ENCODE measurements at regions not wholly inside any gene's neighbourhood (a gene's known extent, or its start where the extent isn't known, plus 50 kb on each side); places are given as distances from the start of the nearest gene placed in this dataset.

DNA sequence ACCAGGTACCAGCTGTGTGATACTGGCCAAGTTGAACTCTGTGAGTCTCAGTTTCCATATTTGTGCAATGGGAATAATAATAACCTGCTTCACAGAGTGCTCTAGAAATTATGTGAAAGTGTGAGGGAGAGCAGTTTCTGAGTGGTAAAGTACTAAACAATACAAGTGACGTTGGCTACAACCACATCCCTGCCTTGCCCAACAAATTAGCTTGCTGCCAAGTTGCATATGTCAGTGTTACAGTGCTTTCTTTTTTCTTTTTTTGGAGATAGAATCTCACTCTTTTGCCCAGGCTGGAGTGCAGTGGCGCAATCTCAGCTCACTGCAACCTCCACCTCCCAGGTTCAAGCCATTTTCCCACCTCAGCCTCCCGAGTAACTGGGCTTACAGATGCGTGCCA lies 533.6 kb upstream of the MEX3C start:
- H3K36me3 ChIP-seq (replicated peaks in 1 of 2; ENCODE audit: control insufficient read depth in 1 of 2, insufficient read depth in 2 of 2, low read length in 2 of 2), result no peaks in the 10 kb centered on the region
- no peaks in the 10 kb centered on the region for H4K20me1 ChIP-seq (ENCODE audit: insufficient read depth, low read length)
- H3K4me3 ChIP-seq (replicated peaks in 1 of 3; ENCODE audit: low read depth in 2 of 3, low read length in 3 of 3), result no peak overlapping the region
- no CpG with 5 or more reads among the region's 4 CpGs for WGBS (ENCODE audit: insufficient coverage)
- intact Hi-C loops (cut with micrococcal nuclease), result no loop called here
- Mint-ChIP-seq H3K4me1 (no peaks in the 10 kb centered on the region), H3K36me3 (no peaks in the 10 kb centered on the region), H3K4me3 (no peak overlapping the region), H3K9me3 (peaks cover 0 to 10% (median 2%) of the 10 kb centered on the region in 7 donors), H3K27ac (no peak overlapping the region), H3K27me3 (ENCODE audit: low read depth in 3 of 3) (peaks cover 0 to 2% (median 2%) of the 10 kb centered on the region in 3 donors)
- no peak for DNase-seq
- H3K9ac ChIP-seq (ENCODE audit: insufficient read depth, low read length, poor library complexity, severe bottlenecking), result no peak overlapping the region
- no peak overlapping the region for H3K4me2 ChIP-seq (replicated peaks; ENCODE audit: extremely low read depth, low read length, poor library complexity, severe bottlenecking)
- H2AFZ ChIP-seq (ENCODE audit: insufficient read depth, low read depth, low read length, poor library complexity, severe bottlenecking), result no peak overlapping the region
- no peaks in the 10 kb centered on the region for H3K27me3 ChIP-seq (ENCODE audit: control insufficient read depth in 2 of 2, insufficient read depth in 2 of 2, low read length in 2 of 2)
- TF ChIP-seq, protein P1, sequence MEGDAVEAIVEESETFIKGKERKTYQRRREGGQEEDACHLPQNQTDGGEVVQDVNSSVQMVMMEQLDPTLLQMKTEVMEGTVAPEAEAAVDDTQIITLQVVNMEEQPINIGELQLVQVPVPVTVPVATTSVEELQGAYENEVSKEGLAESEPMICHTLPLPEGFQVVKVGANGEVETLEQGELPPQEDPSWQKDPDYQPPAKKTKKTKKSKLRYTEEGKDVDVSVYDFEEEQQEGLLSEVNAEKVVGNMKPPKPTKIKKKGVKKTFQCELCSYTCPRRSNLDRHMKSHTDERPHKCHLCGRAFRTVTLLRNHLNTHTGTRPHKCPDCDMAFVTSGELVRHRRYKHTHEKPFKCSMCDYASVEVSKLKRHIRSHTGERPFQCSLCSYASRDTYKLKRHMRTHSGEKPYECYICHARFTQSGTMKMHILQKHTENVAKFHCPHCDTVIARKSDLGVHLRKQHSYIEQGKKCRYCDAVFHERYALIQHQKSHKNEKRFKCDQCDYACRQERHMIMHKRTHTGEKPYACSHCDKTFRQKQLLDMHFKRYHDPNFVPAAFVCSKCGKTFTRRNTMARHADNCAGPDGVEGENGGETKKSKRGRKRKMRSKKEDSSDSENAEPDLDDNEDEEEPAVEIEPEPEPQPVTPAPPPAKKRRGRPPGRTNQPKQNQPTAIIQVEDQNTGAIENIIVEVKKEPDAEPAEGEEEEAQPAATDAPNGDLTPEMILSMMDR (IDR thresholded peaks at IDR 0.05), result no peak
- no peaks in the 10 kb centered on the region for H3K4me1 ChIP-seq (ENCODE audit: control insufficient read depth in 1 of 2, insufficient read depth in 2 of 2, low read length in 2 of 2)
- no peaks in the 10 kb centered on the region for H3K9me3 ChIP-seq (replicated peaks in 1 of 2; ENCODE audit: control insufficient read depth in 1 of 2, insufficient read depth in 1 of 2, low read length in 2 of 2)
- H3K79me2 ChIP-seq (ENCODE audit: insufficient read depth, low read length), result no peaks in the 10 kb centered on the region
- H3K27ac ChIP-seq (ENCODE audit: low read depth in 1 of 2, low read length in 2 of 2), result no peak overlapping the region

DNA sequence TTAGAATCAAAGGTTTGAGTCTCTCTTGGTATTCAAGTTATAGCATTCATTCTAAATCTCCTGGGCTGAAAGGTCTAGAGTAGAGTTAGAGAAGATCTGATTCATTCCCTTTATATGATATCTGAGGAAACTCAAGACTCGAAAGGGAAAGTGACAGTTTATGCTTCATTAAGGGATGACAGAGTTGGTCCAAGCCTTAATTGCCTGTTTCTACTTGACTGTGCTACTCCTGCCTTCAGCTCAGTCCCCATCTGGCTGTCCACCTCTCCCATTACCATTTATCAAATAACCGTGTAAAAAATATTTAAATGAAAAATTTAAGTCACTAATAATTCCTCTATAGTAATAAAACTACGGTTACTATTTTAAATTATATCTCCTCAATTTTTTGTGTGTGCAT lies 537.1 kb upstream of the MEX3C start:
- H3K9me3 Mint-ChIP-seq, result peaks cover 0 to 10% (median 1%) of the 10 kb centered on the region in 7 donors

More for the DNA sequence above, 537.1 kb upstream of the MEX3C start:
- Histone ChIP-seq H3K27ac (ENCODE audit: low read depth in 1 of 2, low read length in 2 of 2) (no peak overlapping the region), H3K4me1 (ENCODE audit: control insufficient read depth in 1 of 2, insufficient read depth in 2 of 2, low read length in 2 of 2) (no peaks in the 10 kb centered on the region), H3K27me3 (ENCODE audit: control insufficient read depth in 2 of 2, insufficient read depth in 2 of 2, low read length in 2 of 2) (no peaks in the 10 kb centered on the region), H4K20me1 (ENCODE audit: insufficient read depth, low read length) (no peaks in the 10 kb centered on the region), H3K79me2 (ENCODE audit: insufficient read depth, low read length) (no peaks in the 10 kb centered on the region), H3K36me3 (replicated peaks in 1 of 2; ENCODE audit: control insufficient read depth in 1 of 2, insufficient read depth in 2 of 2, low read length in 2 of 2) (no peaks in the 10 kb centered on the region), H3K4me3 (replicated peaks in 1 of 3; ENCODE audit: low read depth in 2 of 3, low read length in 3 of 3) (no peak overlapping the region), H3K4me2 (replicated peaks; ENCODE audit: extremely low read depth, low read length, poor library complexity, severe bottlenecking) (no peak overlapping the region), H3K9ac (ENCODE audit: insufficient read depth, low read length, poor library complexity, severe bottlenecking) (no peak overlapping the region), H2AFZ (ENCODE audit: insufficient read depth, low read depth, low read length, poor library complexity, severe bottlenecking) (no peak overlapping the region), H3K9me3 (replicated peaks in 1 of 2; ENCODE audit: control insufficient read depth in 1 of 2, insufficient read depth in 1 of 2, low read length in 2 of 2) (peaks cover 0 to 5% of the 10 kb centered on the region in 2 donors)
- DNase-seq, result no peak
- peak overlapping the region in 1 of 7 donors; percentile 20 for H3K27ac Mint-ChIP-seq
- H3K36me3 Mint-ChIP-seq, result no peaks in the 10 kb centered on the region
- no CpG with 5 or more reads among the region's 3 CpGs for WGBS (ENCODE audit: insufficient coverage)
- H3K27me3 Mint-ChIP-seq (ENCODE audit: low read depth in 3 of 3), result peaks cover 2 to 4% (median 2%) of the 10 kb centered on the region in 3 donors
- TF ChIP-seq, protein P1 (IDR thresholded peaks at IDR 0.05), result no peak
- no peak overlapping the region for H3K4me3 Mint-ChIP-seq
- H3K4me1 Mint-ChIP-seq, result no peaks in the 10 kb centered on the region
- intact Hi-C loops (cut with micrococcal nuclease), result no loop called here

Data from CD14-positive monocyte (primary cell).